ENCODE measurements at regions not wholly inside any gene's neighbourhood (a gene's known extent, or its start where the extent isn't known, plus 50 kb on each side); places are given as distances from the start of the nearest gene placed in this dataset.
A peak's percentile ranks its signal among the peaks of the same experiment; 100 is the strongest.
"Not testable (repeated sequence)": the region's sequence is repeated elsewhere in the genome, so short reads cannot be mapped to it uniquely, and the experiment has no call there.

DNA sequence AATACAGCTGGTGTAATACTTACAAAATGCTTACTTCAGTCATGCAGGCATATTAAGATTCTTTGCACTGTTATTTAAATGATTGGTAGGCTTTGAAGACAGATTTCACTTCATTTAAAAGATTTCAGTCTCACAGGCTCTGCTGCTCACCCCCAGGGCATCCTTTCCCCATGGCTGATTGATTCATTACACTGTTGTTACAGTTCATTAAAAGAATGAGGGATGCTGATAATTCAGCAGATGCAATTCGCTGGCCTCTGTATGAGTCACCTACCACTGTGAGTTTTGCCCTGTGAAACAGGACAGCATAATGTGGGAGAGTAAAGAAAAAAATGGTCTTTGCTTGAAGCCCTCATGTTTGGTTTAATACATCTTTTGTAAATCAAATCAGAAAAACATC lies 246.9 kb downstream of the CYLC2 start:
- DNase-seq, result no peak

DNA sequence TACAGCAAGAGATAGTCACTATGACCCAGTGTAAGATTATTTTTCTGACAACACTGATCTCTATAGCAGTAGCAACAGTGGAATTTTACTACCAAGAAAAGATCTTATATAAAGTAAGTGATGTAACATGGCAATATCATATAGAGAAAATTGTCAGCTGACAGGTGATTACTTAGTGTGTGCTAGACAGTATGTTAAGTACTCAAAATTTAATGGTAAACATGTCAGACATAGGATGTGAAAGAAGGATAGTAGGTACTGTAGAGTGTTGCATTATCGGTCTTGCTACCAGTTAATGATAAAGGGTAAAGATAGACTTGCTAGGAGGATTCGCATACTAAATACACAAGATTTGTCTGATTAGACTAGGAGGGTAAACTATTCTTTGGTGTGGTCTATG lies 247.4 kb downstream of the CYLC2 start:
- DNase-seq, result no peak

DNA sequence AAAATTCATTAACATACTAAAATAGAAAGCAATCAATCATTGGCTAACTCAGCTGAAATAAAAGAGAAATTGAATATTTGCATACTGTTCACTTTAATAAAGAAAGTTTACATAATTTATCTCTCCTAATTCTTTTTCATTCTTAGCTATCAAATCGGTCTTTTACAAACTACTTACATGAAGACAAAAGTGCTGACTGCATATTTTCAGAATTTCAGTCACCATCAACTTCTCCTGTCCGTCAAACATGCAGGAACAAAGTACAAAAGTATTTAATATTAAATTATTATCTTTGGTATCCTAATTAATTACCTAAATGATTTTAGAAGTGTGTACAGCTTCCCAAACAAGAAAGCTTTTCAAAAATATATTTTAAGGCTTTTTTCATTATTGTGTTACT lies 248.4 kb downstream of the CYLC2 start:
- no peak for DNase-seq

DNA sequence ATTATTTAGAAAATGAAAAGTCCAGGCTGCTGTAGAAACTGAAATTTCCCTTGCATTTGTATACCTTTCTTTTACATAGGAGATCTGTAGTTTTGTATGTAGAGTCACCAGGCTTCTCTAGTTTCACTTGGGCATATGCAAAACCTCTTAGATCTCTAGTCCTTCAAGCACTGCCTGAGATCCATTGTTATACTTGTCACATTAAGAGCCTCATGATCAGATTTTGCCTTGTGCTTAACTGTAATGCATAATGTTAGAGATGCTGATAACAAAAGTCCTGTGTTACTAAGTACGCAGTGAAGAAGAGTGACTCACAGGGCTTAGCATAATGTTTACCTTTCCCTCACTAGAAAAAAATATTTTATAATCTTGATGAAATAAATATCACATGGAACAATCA lies 250.2 kb downstream of the CYLC2 start:
- no peak for DNase-seq

DNA sequence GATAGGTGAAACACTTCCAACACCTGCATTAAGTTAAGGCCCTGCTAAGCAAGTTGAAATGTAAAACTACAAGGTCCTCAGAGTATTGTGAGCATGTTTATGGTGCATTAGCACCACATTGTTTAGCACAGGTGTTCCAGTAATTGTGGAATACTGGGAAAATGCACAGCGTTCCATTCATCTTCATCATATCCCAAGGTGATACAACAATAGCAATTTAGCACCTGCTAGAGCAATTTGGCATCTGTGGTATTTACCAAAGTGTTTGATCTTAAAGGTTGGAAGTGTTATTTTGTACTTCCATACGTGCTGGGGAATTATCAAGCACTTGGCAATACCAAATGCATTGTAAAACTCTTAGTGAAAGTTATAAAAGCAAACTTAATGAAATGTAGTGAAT lies 266.8 kb downstream of the CYLC2 start:
- no peak for DNase-seq

DNA sequence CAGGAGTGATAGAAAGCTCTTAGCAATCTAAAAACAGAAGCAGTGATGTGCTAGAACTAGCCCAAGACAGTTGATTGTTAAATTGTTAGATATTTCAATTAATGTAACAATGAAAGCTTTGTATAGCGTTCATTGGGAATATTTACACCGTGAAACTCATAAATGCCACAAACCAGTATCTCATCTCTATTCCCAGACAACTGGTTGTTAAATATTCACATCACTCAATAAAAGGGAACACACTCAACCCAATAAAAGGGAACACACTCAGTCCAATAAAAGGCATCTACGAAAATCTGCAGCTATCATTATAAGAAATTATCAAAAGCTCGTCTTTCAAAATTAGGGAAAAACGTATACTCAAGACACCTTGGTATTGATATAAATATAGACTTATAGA lies 270.9 kb downstream of the CYLC2 start:
- no peak for DNase-seq

DNA sequence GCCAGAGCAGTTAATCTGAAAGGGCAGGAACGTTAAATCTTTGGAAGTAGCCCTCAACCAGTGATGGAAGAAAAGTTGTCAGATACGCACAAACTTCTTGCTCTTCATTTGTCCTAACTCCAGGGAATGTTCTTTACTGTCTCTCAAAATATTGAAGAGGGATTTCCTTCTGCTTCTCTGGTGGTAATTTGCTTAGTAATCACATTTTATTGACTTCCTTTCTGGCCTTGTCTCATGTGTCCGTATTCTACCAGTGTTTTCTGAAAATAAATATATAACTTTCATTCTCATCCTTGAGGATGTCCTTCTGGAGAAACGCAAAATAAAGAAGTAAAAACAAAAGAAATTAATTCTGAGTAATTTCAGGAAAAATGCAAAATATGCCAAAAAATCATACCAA lies 282.1 kb downstream of the CYLC2 start:
- DNase-seq, result no peak

DNA sequence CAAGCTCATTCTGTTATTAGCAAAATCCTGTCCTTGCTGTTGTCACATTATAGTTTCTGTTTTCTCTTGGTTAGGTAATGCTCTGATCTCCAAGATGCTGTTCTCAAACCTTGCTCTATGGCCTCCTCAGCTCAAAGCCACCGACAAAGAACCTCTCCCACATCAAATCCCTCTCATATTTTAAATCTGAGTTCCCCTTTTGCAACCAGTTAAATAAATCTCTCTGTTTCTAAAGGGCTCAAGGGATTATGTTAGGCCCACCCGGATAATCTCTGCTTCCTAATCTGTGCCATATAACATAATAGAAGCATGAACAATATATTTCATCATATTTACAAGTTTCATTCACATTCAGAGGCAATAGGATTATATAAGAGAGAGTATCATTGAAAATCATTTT lies 286.0 kb downstream of the CYLC2 start:
- DNase-seq, result no peak

DNA sequence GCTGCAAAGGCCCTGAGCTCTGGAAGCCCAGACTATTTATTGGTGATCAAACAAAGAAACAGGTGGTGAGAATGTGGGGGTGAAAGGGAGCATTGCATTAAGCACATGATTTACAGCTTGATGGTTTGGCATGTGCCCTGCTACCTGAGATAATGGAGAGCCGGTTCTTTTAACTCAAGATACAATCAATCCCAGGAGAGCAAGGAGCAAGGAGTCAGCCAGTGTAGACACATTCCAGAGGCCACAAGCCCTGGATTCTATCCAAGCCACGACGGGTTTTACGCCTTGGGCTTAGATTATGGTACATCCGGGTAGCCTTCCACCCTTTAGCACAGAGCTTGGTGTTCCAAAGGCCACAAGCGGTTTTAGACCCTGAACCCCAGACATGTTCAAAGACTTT lies 292.2 kb downstream of the CYLC2 start:
- no peak for DNase-seq

DNA sequence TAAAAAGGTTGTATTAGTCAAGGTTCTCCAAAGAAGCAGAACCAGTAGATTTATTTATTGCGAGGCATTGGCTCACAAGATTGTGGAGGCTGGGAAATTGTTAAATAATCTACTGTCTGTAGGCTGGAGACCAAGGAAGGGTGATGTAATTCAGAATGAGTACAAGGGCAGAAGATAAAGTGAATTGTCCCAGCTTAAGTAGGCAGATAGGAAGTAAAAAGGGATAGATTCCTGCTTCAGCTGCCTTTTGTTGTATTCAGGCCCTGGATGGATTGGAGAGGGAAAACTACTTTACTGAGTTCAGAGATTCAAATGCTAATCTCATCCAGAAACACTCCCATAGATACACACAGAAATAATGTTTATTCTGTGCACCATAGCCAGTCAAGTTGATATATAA lies 301.1 kb downstream of the CYLC2 start:
- DNase-seq, result no peak

DNA sequence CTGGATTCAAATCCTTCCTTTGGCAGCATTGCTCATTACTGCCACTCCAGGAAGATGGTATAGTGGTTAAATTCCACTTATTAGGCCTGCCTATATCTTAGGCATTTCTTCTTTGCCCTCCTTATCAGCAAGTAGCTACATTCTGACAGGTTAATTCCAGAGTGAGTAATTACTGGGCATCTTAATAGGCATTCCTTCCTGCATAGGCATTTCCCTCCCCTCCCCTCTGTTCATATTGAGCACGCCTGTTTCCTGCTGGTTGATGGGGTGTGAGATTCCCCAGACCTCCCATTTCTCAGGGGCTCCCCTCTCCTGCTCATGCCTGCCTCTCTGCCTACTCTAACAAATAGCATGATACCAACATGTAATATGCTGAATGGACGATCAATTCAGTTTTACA lies 305.9 kb downstream of the CYLC2 start:
- no peak for DNase-seq

DNA sequence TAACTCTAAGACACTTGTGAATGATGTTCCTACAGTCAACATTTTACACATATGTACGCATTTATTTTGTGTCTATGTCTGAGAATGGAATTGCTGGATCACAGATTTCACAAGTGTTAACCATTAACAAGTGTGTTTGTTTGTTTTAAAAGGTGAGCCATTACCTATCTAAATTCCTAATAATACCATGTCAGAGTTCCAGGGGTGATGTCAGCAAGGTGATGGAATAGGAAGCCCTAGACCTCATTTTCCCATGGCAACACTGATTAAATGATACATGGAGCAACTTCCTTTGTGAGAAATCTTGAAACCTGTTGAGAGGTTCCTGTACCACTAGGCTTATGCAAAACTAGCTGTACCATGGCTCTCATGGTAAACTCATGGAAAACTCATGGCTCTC lies 309.7 kb downstream of the CYLC2 start:
- no peak for DNase-seq

DNA sequence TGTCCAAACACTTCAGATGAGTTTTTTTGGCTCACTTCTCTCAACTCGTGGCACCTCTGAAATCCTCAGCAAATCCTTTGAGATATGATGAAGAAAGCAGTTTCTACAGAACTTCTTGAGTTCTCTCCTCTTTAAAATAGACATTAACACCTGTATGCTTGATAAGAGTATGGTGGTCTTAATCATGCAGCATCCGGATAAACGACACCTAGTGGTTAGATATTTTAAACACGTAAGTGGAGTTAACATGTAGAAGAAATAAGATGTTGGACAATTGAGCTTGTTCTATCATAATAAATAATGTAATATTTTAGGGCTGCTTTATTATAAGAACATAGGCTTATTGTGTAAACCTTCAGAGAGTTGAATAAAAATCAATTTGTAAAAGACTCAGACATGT lies 324.8 kb downstream of the CYLC2 start:
- DNase-seq, result no peak

DNA sequence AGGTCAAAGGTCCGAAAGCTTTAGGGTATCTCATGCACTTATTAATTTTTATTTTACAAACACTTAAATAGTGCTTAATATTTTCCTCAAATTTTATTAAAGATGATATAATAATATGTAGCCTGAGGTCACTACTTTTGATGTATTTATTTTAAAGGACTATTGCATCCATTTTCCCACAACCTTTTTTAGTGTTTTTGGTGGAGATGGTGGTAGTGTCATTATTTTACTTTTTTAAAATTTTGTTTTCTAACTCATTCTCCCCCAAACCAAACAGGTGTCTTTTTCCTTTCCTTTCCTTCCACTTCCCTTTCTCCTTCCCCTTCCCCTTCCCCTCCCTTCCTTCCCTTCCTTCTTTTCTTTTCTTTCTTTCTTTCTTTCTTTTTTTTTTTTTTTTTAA lies 328.6 kb downstream of the CYLC2 start:
- no peak for DNase-seq

DNA sequence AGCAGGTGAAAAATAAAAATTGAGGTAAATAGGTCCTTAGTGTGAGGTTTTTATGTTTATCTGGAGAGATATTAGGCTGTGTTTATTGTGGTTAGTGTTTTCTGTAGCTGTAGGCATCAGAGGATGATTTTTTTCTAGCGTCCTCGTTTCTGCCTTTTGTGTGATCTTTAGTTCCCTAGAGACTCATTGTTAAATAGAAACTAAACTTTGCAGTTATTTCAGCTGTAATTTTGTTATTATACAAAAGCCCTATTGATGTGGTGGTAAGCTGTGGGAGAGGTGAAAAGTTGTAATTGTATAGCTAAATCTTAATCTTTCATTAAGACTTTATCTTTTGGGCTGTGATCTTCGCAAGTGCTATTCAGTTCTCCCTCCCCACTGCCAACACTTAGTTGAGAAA lies 340.3 kb downstream of the CYLC2 start:
- no peak for DNase-seq

DNA sequence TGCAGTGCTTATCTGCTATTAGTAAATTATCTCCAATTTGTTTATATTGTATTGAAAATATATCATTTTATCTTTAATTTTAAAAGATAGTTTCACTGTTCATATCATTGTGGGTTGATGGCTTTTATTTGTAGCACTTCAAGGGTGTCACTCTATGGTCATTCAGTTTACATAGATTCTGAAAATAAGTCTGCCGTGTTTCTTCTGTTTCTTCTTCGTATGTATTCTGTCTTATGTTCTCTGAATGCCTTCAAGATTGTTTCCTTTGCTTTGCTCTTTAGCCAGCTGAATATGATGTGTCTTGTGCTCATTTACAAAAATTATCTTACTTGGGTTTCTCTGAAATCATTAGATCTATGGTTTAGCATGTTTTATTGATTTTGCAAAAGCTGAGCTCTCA lies 359.9 kb downstream of the CYLC2 start:
- DNase-seq, result no peak

DNA sequence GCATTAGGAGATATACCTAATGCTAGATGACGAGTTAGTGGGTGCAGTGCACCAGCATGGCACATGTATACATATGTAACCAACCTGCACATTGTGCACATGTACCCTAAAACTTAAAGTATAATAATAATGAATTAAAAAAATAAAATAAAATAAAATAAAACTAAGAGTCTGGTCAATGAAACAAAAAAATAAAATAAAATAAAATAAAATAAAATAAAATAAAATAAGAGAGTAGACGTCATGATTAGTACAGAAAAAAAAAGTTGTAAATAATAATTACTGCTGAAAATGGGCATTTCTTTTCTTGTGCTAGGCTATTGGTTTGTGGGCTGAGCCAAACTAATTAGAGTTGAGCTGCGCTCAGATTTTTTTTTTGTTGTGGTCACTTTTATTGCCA lies 362.8 kb downstream of the CYLC2 start:
- not testable (repeated sequence) for DNase-seq

DNA sequence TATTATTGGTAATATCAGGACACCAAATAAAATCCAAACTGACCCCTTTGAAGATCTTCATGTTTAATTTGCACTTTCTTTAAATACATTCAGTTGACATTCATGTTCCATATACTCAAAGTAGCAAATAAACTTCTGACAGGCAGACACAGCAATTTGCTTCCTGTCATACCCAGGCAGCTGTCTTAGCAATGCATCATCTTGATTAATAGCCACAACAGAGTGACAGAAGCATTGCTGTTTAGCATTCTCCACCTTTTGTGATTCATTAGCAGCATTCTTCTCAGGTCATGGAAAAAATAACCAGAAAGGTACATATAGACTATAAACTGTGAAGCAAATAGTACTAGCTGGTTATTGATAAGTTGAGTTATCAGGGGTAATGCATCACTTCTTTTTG lies 366.8 kb downstream of the CYLC2 start:
- DNase-seq, result no peak

DNA sequence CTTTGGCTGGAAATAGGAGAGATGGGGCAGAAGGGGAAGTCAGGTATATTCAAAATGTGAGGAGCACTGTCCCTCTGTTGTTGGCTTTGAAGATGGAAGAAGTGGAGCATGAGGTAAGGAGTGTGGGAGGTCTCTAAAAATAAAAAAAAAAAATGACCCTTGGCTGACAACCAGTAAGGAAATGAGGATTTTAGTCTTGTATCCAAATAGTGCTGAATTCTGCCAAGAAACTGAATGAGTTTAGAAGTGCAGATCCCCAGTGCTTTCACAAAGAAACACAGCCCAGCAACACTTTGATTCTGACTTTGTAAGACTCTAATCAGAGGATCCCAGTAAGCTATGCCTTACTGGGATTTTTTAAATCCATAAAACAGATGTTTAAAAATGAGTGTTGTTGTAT lies 367.9 kb downstream of the CYLC2 start:
- no peak for DNase-seq

DNA sequence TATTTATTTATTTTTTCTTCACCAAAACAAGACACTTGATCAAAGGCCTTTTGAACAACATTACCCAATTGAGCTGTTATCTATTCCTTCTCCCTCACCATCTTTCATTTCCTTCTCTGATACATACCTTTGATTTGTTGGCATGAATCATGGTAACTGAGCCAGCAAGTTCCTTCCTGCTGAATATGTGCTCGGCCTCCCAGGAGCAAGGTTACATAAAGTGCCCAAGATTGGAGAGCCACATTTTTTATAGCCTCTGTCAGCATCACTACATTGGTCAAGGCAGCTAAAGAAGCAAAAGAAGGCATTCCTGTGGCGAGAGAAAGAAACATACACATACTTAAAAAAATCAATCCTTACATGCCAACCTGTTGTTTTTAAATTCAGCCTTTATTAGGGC lies 369.6 kb downstream of the CYLC2 start:
- no peak for DNase-seq

DNA sequence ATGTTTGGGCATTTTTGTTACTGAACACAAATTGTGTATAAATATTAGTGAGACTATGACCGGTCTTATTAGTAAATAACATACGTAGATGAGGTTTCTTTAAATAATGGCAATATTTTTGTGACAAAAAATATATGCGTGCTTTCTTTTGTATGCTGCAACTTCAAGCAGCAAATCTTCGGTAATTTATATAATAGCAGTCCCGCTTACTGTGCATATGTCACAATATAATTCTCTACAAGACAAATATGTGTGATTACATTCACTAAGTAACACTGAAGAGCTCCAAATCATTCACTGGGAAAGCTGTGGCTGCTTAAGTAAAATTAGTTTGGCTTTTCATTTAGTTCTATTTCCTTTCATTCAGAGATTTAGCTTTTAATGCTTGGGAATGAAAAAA lies 376.0 kb downstream of the CYLC2 start:
- no peak for DNase-seq

DNA sequence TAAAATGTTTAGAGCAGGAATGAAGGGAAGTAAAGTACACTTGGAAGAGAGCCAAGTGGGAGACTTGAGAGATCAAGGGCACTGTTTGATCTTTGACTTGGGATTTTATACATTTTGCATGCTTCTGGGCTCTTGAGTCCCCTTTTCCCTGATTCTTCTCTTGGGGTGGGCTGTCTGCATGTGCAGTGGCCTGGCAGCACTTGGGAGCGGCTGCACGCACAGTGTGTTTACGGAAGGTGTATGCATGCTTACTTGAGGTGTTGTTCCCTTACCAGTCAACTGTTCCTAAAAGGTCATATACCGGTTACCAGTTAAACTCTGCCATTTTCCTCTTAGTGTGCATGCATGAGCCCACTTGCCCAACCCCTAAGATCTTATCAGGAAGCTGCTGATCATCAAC lies 377.7 kb downstream of the CYLC2 start:
- no peak for DNase-seq

DNA sequence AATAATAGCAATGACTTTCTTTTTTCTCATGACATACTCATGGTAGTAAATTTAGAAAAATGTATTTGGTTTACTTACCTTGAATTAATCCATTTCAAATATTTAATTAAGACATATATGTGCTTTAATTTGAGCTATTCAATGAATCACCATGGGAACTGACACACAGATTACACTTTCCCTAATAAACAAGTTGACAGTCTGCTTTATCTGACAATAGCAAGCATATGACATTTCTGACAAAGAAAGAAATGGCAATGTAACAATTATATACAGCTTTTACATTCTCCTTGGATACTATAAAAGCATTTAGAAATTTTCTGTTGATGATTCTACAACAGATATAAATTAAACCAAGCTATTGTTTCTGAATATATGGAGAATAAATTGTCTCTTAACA lies 382.5 kb downstream of the CYLC2 start:
- no peak for DNase-seq

DNA sequence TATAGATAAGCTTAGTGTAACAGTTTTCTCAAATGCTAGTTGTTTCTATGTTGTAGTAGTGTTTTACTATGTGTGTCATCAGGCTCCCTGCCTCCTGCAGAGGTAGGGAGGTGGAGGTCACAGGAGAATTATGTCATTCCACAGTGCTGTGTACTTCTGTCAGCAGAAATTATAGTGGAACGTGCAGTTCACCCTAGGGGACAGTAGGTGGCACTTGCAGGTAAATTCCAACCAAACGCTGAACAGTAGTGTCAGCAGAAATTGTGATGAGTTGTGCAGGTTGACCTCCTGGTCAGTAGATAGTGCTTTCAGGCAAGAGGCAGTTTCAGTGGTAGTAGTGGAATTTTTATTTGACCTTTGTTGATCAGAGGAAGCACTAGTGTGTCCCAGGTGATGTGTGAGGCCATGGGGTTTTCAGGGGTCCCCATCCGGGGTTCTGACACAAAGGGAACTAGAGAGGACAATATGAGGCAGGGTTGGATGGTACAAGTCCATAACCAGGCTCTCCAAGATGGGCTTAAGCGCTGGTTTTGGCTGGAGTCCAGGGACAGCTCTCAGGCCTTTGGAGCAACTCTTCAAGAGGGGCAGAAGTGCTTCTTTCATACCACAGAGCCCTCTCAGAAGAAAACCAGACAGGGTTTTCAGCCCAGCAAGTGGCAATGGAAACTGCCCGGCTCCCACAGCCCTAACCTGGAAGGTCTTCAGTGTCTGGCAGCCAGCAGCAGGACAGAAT lies 402.9 kb downstream of the CYLC2 start:
- peak in 1 of 2 experiments; percentile 2 for DNase-seq

DNA sequence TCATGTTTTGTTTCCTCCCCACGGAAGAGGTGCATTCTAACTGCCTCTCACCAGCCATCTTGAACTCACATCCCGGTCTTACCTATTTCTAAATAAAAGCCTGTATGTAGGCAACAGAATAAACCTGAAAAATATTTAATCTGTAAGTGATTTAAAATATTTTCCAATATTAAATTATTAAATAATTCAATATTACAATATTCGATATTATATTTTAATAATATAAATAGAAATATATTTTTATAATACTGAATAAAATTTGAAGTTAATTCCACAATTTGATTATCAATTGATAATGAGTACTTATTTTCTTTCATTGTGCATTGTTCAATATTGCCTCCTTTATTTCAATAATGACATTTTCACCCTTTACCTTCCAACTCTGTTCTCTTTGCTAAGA lies 404.4 kb downstream of the CYLC2 start:
- DNase-seq, result no peak

DNA sequence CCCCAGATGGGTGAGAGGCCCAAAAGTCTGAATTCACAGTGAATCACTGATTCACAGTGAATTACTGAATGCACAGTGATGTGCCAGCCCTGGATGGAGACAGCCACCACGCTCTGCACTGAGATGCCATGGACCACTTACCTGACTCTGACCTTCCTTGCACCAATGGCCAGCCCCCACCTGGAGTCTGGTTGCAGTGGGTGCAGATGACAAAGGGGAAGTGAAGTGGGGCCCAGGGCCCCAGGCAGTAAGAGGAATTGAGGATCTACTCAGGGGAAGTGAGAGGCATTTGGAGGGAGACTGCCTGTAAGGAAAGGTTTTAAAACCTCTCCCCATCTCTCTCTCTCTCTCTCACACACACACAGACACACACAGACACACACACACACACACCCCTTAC lies 412.1 kb downstream of the CYLC2 start:
- DNase-seq, result no peak
